ENCODE measurements at regions not wholly inside any gene's neighbourhood (a gene's known extent, or its start where the extent isn't known, plus 50 kb on each side); places are given as distances from the start of the nearest gene placed in this dataset.
A peak's percentile ranks its signal among the peaks of the same experiment; 100 is the strongest.

- TF ChIP-seq HIC2 (CRISPR knock-in tag; IDR thresholded peaks at IDR 0.05; ENCODE audit: low read depth) (no peak), IKZF1 (IDR thresholded peaks at IDR 0.05) (no peak), FOSL2 (CRISPR knock-in tag; IDR thresholded peaks at IDR 0.05) (0 out of 2 replicates have a peak, but pooled peaks have one; percentile 17), ARID3A (IDR thresholded peaks at IDR 0.05; ENCODE audit: low read depth, low read length) (no peak), FOXK2 (IDR thresholded peaks at IDR 0.05) (no peak), RARA (CRISPR knock-in tag; IDR thresholded peaks at IDR 0.05) (peak; percentile 65), ZMAT3 (CRISPR knock-in tag; conservative IDR thresholded peaks at IDR 0.05) (no peak), SKI (IDR thresholded peaks at IDR 0.05; ENCODE audit: partially characterized antibody) (no peak), MEF2D (CRISPR knock-in tag; IDR thresholded peaks at IDR 0.05) (no peak), CERS6 (CRISPR knock-in tag; IDR thresholded peaks at IDR 0.05) (no peak), NR2F1 (CRISPR knock-in tag; IDR thresholded peaks at IDR 0.05) (peak; percentile 16 to 26; a peak in 1 of 4 replicates), BATF2 (CRISPR knock-in tag; IDR thresholded peaks at IDR 0.05) (no peak), WIZ (CRISPR knock-in tag; IDR thresholded peaks at IDR 0.05) (no peak), CSRNP2 (CRISPR knock-in tag; conservative IDR thresholded peaks at IDR 0.05; ENCODE audit: low read depth) (no peak), HDAC1 (CRISPR knock-in tag; IDR thresholded peaks at IDR 0.05) (no peak), ZGPAT (CRISPR knock-in tag; IDR thresholded peaks at IDR 0.05) (no peak), RNF219 (CRISPR knock-in tag; IDR thresholded peaks at IDR 0.05) (no peak), NR2F2 (IDR thresholded peaks at IDR 0.05; ENCODE audit: borderline replicate concordance, low read depth) (0 out of 2 replicates have a peak, but pooled peaks have one; percentile 26)
These were observed 124.9 kb upstream of the ANKRD55 start (continued) for GRCh38 chr5:56358046-56358445.

Measured in HepG2 (cell line).